ENCODE measurements at regions not wholly inside any gene's neighbourhood (a gene's known extent, or its start where the extent isn't known, plus 50 kb on each side); places are given as distances from the start of the nearest gene placed in this dataset.

DNA sequence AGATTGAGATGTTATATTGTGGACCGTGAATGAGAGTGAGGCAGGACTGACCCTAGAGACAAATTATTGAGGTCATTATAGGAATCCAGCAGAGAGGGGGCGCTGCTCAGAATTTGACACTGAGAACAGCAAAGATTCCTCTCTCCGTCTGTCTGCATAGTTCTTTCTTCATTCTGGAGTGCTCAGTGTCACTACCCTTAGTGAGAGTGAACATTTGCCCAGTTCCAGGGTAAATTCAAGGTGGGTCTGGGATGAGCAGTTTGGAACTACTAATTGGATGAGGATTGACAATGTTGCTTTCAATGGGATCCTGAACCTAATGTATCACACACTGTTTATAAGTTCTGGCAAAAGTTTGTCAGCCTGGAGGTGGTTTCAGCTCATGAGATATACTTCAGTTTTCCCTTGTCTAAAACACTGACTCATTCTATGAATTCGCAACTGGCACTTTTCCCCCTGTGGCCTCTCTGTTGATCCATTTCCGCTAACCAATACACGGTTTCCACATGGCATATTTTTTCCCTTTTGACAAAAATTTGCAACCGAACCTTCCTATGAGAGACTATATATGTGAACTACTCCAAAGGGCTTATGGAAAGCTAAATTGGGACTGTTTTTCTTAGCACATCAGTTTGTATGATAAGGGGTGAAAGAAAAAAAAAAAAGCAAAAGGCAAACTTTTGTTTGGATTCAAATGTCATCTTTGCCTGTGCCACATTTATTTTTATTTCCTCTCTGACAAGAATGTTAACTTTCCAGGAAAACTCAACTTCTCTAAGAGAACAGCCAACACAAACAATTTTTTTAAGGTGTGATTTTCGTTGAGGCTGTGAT is 1240.7 kb upstream of the WWC1 start:
- in situ Hi-C loops (cut with HindIII; ENCODE audit: low sequenced_read_pairs) = no loop called here
- H3K4me3 ChIP-seq (ENCODE audit: low read depth, low read length) = no peak overlapping the region
- TF ChIP-seq, protein P1, sequence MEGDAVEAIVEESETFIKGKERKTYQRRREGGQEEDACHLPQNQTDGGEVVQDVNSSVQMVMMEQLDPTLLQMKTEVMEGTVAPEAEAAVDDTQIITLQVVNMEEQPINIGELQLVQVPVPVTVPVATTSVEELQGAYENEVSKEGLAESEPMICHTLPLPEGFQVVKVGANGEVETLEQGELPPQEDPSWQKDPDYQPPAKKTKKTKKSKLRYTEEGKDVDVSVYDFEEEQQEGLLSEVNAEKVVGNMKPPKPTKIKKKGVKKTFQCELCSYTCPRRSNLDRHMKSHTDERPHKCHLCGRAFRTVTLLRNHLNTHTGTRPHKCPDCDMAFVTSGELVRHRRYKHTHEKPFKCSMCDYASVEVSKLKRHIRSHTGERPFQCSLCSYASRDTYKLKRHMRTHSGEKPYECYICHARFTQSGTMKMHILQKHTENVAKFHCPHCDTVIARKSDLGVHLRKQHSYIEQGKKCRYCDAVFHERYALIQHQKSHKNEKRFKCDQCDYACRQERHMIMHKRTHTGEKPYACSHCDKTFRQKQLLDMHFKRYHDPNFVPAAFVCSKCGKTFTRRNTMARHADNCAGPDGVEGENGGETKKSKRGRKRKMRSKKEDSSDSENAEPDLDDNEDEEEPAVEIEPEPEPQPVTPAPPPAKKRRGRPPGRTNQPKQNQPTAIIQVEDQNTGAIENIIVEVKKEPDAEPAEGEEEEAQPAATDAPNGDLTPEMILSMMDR (IDR thresholded peaks at IDR 0.05; ENCODE audit: low read depth, low read length, missing control alignments) = no peak
- no peak for DNase-seq (ENCODE audit: low read depth)

DNA sequence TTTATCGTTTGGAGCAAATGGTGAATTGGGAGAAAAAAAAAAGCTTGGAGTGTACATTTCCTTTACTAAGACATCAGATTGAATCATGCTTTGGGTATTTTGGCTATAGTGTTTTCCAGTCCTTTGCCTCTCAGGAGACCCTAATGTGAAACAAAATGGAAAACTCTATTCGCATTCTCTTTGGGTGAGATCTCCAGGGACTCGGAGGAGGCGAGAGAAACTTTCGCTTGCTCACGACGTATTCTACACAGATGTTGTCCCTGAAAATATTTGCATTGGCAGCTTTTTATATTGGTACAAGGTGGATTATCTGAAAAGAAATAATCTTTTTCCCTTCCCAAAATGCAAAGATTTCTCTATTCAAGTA is 1240.1 kb upstream of the WWC1 start:
- TF ChIP-seq, protein P1 (IDR thresholded peaks at IDR 0.05; ENCODE audit: low read depth, low read length, missing control alignments) = no peak
- no peak overlapping the region for H3K4me3 ChIP-seq (ENCODE audit: low read depth, low read length)
- in situ Hi-C loops (cut with HindIII; ENCODE audit: low sequenced_read_pairs) = no loop called here
- no peak for DNase-seq (ENCODE audit: low read depth)

DNA sequence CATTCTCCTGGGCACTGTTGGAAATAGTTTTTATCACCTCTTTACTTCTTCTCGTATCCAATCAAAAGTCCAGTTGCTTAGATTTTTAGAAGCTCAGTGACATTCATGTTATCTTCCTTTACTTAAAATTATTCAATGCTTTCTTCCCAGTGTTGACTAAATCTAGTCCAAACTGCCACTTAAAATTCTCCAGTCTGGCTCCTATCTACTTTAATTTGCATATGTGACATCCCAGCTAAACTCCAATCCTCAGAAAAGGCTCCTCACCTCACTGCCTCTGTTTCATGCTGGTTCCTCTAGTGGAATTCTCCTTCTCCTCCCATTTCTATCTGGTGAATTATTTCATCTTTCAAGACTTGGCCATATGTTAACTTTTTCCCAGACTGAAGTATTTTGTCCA is 1238.7 kb upstream of the WWC1 start:
- in situ Hi-C loops (cut with HindIII; ENCODE audit: low sequenced_read_pairs) = no loop called here
- no peak for DNase-seq (ENCODE audit: low read depth)
- TF ChIP-seq, protein P1 (IDR thresholded peaks at IDR 0.05; ENCODE audit: low read depth, low read length, missing control alignments) = no peak
- no peak overlapping the region for H3K4me3 ChIP-seq (ENCODE audit: low read depth, low read length)

DNA sequence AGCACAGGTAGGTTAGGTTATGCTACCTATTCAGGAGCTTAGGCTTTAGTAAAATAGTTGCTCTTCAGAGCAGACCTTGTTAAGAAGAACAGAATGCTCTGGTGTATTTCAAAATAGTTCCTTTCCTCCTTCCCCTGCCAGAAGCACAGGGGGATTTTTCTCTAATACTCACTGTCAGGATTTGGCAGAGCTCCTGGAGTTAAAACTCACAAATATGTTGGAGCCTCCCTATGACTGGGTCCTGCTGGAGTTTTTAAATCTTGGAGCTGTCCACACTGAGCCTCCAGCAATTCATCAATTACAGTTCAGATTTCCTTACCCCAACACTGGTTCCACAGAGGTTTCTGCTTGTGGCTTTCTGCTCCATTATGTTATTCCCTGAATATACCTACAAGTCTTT is 1233.8 kb upstream of the WWC1 start:
- TF ChIP-seq, protein P1 (IDR thresholded peaks at IDR 0.05; ENCODE audit: low read depth, low read length, missing control alignments) = no peak
- in situ Hi-C loops (cut with HindIII; ENCODE audit: low sequenced_read_pairs) = no loop called here
- H3K4me3 ChIP-seq (ENCODE audit: low read depth, low read length) = no peak overlapping the region
- DNase-seq (ENCODE audit: low read depth) = peak; percentile 24

DNA sequence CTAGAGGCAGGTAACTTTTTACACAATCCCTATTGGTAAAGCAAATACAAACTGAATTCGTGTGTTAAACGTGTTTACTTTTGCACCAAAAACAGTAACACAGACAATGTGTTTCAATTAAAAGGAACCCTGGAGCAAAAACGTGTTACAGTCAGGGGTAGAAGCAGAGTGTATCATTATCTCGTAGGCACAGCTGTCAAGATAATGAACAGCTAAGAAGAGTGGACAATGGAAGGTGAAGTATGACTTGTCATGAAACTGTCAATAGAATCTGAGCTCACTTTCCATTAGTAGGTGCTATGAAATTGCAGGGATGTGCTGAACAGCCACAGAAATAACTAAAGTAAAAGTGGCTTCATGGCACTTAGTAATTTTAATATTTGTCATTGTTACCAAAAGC is 1229.8 kb upstream of the WWC1 start:
- in situ Hi-C loops (cut with HindIII; ENCODE audit: low sequenced_read_pairs) = no loop called here
- DNase-seq (ENCODE audit: low read depth) = no peak
- H3K4me3 ChIP-seq (ENCODE audit: low read depth, low read length) = no peak overlapping the region
- TF ChIP-seq, protein P1 (IDR thresholded peaks at IDR 0.05; ENCODE audit: low read depth, low read length, missing control alignments) = no peak

DNA sequence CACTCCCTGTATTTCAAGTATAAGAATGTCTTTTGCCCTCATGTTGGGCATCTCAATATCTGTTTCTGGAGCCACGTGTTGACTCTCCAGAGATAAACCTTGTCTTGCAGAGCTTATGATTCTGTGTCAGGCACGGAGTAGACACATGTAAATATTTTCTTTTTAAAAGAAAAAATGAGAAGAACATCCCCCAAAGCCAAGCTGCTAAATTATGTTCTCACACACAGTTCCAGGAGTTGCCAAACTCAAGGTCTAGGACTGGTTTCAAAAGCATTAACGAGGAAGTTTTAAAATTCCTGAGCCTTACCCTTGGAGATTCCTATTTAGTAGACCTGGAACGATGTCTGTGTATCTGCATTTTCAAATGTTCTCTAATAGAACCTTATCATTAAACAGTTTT is 1228.3 kb upstream of the WWC1 start:
- TF ChIP-seq, protein P1 (IDR thresholded peaks at IDR 0.05; ENCODE audit: low read depth, low read length, missing control alignments) = no peak
- DNase-seq (ENCODE audit: low read depth) = no peak
- in situ Hi-C loops (cut with HindIII; ENCODE audit: low sequenced_read_pairs) = no loop called here
- H3K4me3 ChIP-seq (ENCODE audit: low read depth, low read length) = no peak overlapping the region

Measured in astrocyte of the cerebellum (primary cell).